Left forelimb (tissue), 1 donor: ENCODE measurements at regions not wholly inside any gene's neighbourhood (a gene's known extent, or its start where the extent isn't known, plus 50 kb on each side); places are given as distances from the start of the nearest gene placed in this dataset.
"Not testable (repeated sequence)": the region's sequence is repeated elsewhere in the genome, so short reads cannot be mapped to it uniquely, and the experiment has no call there.

ENCODE experiments used
- DNase-seq: peaks from one replicate; pipeline ENCODE4 v3.0.0-alpha.2; 2018; ENCODE audit warnings: low spot score

DNA sequence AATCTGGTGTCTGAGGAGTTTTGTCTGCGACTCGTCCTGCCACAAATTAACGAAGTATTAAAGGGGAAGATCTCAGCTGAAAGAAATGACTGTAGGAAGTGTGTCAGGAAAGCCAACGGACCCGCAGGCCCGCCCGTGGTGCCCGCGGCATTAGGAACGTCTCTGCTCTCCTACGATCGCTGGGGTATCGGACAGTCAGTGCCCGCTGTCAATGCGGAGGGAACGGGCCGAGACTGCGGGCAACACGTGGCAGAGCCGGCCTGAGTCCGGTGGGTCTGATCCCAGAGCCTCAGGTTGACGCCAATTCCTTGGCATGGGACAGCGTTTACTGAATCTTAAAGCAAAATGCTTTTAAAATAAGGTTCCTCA is 128.7 kb downstream of the KBTBD2 start:
- no peak for DNase-seq

DNA sequence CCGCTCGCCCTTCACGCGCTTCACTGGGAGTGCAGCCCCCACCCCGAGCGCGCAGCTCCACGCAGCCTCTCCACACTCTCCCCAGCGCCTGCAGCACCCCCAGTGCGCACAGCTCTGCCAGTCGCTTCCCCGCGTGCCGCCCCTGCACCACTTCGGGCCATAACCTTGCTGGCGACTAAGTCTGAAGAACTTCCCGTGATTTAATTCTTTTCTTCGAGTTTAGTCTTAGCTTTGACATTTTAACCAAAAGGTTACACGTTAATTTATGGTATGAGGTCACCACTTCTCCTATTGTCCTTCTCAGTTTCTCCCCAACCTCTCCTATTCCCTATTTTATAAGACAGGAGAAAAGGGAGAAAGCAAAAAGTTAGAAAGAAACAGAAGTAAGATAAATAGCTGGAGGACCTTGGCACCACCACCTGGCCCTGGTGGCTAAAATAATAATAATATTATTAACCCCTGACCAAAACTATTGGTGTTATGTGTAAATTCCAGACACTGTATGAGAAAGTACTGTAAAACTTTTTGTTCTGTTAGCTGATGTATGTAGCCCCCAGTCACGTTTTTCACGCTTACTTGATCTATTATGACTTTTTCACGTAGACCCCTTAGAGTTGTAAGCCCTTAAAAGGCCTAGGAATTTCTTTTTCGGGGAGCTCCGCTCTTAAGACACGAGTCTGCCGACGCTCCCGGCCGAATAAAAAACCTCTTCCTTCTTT is 129.2 kb downstream of the KBTBD2 start:
- DNase-seq: not testable (repeated sequence)

DNA sequence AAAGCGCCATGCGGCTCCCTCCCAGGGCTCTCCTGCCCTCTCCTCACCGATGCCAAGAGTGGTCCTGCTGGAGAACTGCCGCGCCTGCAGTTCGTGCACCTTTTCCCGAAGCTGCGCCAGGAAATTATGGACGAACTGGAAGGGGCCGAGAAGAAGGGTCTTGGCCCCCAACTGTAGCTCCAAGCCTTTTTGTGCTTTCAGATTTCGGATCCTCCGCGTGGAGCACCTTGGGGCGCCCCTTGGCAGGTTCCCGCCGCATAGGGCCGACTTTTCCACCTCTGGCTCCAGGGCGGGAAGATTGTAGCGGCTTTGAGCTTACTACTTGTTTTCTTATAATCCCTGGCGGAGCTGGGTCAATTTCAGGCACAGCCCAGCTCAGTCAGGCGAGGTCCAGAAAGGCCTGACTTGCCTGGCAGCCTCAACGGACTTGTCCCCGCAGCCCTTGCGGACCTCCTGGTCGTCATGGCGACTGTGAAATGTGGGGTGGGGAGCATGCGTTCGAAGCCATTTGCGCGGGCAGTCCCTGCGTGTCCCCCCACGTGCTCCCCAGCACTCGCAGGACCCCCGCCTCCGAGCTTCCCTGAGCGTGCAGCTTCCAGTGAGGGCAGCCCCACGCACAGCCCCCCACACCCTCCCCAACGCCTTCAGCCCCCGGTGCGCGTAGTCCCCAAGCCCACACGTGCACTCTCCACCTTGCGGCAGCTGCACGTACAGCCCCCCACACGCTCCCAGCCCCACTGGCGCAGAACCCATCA is 129.9 kb downstream of the KBTBD2 start:
- no peak for DNase-seq

DNA sequence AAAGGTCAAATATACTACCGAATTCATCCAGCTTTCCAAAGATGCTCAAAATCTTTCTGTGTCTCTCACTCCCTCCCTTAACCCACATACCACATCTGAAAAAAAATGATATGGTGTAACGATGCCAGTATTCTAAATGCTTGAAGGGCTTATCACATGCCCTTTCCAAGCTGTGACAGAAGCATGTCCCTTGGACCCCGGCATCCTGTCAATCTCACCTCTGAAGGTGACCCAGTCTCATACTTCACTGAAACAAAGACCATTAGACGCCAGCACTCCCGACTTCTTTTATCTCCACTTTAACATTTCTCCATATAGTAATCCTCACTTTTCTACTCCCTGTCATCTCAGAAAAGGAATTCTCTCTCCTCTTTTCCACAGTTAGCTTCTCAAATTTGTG is 130.8 kb downstream of the KBTBD2 start:
- not testable (repeated sequence) for DNase-seq

DNA sequence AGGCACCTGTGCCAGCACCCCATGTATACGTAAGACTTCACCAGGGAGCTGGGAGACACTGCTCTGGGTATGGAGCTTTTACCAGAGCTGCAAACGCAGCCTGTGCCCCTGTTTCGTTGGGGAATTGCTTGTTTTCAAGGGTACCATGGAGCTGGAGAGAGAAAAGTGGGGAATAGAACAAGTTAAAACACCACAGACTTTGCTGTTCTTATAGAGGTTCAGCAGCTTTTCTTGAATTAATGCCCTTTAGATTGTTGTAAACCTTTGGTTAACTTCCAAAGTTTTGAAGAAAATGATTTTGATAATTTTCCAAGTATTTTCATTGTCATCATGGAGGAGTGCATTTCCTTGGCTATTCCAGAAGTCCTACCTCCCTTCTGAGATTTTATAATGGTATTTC is 131.7 kb downstream of the KBTBD2 start:
- DNase-seq: not testable (repeated sequence)

DNA sequence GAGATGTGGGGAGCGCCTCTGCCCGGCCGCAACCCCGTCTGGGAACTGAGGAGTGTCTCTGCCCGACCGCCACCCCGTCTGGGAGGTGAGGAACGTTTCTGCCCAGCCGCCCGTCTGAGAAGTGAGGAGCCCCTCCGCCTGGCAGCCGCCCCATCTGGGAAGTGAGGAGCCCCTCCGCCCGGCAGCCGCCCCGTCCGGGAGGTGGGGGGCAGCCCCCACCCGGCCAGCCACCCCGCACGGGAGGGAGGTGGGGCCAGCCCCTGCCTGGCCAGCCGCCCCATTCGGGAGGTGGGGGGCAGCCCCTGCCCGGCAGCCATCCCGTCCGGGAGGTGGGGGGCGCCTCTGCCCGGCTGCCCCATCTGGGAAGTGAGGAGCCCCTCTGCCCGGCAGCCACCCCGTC is 137.7 kb downstream of the KBTBD2 start:
- DNase-seq: not testable (repeated sequence)

DNA sequence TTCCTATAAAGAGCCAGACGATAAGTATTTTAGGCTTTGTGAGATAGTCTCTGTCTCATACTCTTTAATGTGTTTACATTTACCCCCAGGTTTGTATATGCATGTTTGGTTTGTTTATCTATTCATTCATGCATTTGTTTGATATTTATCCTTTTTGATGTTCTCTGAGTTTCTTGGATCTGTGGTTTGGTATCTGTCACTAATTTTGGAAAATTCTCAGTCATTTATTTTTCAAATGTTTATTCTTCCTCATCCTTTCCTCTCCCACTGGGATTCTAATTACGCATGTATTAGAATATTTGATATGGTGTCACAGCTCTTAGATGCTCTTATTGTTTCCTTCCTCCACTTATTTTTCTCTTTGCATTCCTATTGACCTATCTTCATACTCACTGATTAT is 143.2 kb downstream of the KBTBD2 start:
- DNase-seq: not testable (repeated sequence)

DNA sequence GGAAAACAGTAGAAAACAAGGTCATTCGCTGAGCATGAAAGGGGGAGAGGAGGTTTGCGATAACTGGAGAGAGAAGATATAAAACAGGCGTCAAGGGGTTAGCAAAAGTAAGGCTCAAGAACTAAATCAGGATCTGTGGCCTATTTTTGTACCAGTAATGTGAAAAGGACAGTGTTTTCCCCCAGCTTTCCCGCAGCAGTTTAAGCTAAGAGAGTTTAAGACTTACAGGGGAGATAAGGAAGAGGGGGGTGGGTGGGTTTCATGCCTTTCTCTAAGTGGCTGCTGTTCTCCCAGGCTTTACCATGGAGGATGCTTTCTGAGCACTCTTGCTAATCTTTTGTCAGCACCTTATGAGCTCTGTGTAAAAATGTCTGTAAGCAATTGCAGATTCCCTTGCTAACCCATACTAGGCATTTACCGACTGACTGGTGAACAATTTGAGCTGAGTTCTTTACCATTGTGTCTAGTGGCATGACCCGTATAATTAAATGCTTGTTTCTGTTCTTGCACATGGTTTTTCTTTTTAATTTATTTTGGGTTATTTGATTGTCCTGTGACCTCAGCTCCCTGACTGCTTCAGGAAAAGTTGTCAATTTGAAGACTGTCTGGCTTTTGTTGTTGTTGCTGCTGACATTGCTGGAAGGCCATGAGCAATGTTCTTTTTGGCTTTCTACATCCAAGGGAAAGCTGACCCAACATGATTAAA is 144.0 kb downstream of the KBTBD2 start:
- not testable (repeated sequence) for DNase-seq

DNA sequence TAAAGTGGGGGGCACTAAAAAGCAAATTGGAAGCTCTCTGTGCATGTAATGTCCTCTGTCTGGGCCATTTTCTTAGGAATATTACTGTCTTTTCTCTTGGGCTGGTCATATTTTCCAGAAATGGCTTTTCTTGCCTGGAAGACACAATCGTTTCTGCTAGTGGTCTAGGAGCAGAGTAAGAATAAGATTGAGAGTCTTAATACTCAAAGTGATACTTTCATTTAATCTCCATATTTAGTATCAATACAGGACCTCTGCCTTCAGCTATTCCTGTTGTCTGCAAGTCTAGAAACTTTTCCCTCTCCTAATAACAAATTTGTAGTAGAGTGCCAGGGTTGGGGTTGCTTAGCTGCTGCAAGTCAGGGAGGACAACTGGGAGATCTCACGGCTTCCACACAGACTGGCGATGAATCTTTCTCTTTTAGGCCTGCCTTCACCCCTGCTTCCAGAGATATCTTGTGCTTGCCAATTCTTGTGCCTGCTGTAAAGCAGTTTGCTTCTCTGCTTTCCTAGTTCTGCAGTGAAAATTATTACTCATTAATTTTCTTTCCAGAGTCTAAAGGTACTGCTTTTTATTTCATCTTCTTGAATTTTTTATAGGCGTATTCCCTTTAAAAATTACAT is 149.6 kb downstream of the KBTBD2 start:
- not testable (repeated sequence) for DNase-seq

DNA sequence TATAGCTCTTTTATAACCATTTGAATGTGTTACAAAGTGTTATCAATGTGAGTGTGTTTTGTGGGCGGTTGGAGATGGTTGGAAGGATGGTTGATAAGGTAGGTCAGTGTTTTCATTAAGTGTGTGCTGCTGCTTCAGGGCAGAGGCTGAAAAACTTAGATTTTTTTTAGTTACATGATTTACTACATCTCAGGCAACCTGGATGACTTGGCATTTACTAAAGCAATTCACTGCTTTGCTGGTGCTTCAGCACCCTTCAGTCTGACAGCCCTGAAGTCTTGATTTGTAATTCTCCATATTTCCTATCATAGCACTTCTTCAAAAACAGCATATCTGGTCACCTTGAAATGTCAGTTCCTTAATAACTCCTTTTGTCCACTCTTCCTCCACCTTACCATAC is 151.8 kb downstream of the KBTBD2 start:
- DNase-seq: not testable (repeated sequence)

DNA sequence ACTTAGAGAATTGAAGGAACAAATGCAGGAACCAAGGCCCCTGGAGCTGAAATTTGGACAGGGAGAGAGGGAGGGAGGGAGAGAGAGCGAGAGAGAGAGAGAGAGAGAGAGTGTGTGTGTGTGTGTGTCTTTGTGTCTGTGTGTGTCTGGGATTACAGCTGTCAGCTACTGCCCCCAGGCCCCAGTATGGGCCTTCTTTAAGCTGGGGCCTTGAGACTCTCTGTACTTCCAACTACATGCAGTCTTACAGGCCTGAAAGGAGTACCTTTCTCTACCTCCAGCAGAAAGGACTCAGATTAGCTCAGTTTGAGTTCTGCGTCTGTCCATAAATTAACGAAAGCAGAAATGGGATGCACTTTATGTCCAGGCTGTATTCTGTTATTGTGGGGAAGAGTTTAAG is 153.2 kb downstream of the KBTBD2 start:
- DNase-seq: not testable (repeated sequence)

DNA sequence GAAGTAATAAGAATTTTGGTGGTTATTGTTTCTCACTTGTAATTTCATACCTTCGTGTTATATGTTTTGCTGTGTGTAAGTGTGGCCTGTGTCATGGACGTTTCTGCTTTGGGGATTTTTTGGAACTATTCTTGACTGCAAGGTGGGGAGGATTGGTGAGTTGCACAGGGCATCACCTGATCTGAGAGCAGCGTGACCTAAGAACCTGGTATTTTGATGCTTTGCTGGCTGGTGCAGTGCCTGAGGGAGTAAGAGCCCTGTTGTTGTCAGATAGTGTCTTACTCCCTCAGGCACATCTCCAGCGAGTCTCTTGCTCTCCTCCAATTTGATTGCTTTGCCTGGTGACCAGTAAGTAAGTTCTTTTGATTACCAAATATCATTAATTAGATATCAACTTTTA is 158.8 kb downstream of the KBTBD2 start:
- DNase-seq: not testable (repeated sequence)

DNA sequence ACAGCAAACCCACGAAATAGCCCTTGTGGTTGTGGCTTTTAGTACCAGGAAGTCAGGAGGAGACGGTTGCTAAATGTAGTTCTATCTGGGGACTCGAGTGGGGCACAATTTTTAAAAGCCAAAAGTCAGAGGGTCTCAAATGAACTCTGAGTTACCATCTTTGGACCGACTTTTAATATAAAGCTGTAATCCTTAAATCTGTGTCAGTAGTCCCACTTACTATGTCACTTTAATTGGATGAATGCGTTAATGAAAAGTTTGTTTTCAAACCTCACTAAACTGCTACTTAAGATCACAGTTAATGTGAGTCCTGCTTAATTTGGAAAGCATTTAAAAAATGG is 162.3 kb downstream of the KBTBD2 start:
- not testable (repeated sequence) for DNase-seq

DNA sequence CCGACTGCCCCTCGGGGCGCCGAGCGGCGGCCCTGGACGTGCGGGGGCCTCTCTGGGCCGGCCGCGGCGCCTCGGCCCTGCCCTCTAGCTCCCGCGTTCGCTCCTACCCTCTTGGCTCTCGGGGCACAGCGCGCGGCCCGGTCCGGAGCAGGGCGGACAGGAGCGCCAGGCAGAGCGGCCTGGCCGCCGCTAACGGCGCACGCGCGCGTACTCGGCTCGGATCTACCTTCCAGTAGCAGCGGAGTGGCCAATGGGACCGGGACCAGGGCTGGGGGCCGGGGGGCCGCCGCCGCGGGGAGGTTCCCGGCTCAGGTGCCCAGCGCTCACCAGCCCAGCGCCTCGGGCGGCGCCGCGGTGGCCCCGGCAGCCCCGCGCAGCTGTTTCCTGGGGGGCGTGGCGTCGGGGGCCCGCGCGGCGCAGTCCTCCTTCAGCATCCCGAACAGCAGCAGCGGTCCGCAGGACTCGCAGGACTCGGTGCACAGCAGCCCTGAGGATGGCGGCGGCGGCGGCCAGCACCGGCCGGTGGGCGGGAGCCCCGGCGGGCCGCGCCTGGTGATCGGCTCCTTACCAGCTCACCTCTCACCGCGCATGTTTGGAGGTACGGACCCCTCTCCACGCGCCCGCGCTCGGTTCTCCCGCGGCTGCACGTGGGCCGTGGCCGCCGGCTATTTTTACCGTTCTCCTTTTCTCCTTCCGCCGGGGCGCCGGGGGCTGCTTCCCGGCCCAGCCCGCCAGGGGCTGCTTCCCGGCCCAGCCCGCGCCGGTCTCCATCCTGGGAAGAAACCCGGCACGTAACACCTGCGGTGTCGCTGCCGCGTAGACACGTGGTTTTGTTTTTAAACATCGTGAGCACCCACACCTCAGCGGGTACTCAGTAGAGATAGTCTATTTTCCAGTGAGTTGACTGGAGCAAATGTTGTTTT is 162.9 kb downstream of the KBTBD2 start:
- DNase-seq: peak; percentile 83

DNA sequence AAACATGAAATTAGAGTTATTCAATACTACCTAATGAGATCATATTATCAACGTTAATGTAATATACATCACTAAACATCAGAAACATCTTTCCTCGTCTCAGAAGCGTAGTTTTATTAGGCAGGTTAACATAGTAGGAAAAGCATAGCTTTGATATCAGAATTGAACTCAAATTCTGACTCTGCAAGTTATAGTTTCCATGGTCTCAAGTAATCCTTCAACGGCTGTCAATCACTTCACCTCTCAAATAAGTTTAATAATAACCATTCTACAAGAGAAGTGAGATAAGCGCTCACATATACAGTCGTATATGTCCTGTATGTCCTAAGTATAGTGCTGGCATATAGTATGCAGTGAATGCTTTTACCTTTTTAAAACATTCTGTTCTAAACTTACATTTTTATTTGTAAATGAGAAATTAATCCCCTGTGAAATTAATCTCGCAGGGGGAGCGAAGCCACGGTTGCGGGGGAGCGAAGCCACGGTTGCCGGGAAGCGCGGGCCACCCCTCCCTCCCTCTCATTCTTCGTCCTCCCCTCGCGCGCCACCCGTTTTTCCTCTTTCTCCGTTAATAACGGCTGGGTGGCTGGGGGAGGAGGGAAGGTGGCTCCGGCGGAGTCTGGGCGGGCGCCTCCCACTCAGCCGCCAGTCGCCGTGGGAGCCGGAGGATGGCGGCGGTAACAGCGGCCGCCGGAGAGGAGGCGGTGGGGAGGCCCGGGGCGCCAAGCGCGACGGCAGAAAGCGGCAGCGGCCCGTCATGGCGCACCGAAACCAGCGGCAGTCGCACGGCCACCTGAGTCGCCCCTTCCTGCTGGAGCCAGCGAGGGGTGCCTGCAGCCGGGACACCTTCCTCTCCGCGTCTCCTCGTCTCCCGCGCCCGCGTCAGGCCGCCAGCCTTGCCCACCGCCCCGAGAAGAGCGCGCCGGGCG is 163.8 kb downstream of the KBTBD2 start:
- DNase-seq: peak; percentile 74

DNA sequence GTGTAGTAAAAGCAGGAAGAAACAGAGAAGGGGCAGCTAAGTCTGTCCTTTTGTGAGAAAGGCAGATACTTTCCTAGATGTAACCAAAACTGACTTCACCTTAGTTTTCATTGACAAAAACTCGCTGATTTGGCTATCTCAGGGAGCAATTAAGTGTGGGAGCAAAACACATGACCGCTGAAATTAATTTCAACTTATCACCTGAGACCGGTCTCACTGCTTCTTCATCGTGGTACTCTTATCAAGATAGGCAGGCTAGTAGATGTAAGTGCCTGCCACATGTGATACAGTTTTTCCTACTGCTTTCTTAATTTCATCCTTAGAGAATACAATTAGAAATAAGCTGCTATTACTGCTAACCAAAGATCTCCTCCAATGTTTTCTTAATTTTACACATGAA is 168.7 kb downstream of the KBTBD2 start:
- not testable (repeated sequence) for DNase-seq

DNA sequence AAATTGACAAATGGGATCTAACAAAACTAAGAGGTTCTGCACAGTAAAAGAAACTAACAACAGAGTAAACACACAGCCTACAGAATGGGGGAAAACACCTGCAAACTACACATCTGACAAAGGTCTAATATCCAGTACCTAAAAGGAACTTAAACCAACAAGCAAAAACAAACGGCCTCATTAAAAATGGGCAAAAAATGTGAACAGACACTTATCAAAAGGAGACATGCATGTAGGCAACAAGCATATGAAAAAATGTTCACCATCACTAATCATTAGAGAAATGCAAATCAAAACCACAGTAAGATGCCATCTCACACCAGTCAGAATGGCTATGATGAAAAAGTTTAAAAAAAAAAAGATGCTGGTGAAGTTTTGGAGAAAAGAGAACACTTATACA is 197.4 kb downstream of the KBTBD2 start:
- DNase-seq: no peak

DNA sequence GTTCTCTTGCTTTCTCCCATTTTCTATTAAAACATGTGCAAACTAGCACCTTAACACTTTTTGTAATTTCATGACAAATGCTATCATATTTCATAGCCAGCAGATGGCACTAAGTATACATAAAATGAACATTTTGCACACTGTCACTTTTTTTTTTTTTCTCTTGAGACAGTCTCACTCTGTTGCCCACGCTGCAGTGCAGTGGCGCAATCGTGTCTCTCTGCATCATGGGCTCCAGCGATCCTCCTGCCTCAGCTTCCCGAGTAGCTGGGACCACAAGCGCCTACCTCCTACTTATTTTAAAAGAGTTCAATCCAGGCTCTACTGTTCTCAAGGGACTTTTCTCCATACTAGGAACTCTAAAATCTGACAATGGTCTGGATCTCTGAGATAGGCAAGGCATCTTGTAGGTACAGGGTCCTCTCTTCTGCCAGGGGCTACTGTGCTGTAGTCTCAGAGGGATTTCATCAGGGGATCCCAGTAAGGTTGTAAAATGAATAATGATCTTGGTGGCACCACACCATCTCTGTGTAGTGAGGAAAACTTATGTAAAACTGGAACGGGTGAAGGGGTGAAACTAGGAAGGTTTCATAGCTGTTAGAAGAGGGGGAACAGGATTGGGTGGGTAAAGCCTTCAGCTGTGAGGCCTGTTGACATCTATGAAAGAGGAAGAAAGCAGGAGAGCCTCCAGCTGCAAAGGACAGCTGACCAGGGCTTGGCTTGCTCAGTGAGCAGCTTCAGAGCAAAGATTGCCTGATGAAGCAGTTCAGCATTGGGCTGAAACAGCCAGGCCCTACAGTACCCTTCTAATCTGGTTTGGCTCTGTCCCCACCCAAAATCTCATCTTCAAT is 196.9 kb downstream of the AVL9 start:
- DNase-seq: not testable (repeated sequence)

DNA sequence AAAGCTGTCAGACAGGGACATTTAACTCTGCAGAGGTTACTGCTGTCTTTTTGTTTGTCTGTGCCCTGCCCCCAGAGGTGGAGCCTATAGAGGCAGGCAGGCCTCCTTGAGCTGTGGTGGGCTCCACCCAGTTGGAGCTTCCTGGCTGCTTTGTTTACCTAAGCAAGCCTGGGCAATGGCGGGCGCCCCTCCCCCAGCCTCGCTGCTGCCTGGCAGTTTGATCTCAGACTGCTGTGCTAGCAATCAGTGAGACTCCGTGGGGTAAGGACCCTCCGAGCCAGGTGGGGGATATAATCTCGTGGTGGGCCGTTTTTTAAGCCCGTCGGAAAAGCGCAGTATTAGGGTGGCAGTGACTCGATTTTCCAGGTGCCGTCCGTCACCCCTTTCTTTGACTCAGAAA is 192.8 kb downstream of the AVL9 start:
- DNase-seq: not testable (repeated sequence)

DNA sequence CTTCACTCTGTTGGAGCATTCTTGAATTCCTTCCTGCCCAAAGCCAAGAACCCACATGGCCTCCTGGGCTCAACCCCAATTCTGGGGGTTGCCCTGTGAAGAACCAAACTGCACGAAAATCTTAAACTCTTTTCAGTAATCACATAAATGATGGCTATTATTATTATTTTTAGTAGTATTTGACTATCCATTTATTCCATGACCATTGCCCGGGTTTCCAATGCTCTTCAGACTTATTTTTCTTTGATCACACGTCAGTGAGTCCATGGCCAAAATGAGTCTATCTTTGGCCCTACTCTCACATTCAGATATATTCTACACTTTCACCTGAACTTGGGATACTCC is 185.9 kb downstream of the AVL9 start:
- no peak for DNase-seq
